Prostate gland (tissue), 2 donors: ENCODE measurements at regions not wholly inside any gene's neighbourhood (a gene's known extent, or its start where the extent isn't known, plus 50 kb on each side); places are given as distances from the start of the nearest gene placed in this dataset.

Experiments used
- DNase-seq: peaks from one replicate; pipeline ENCODE4 v3.0.0-alpha.2; 2019; ENCODE audit warnings: low spot score
- H3K27ac ChIP-seq, 2 donors: fragments of 200-600 bp; sonication (generic); 2 replicates each; pipeline ENCODE4 v1.5.1; 2017 to 2019
- H3K27me3 ChIP-seq: fragments of 200-600 bp; sonication (generic); replicated peaks from 2 replicates; pipeline ENCODE4 v1.5.1; 2019; ENCODE audit not compliant: insufficient read depth
- H3K36me3 ChIP-seq, 2 donors: fragments of 200-600 bp; sonication (generic); 1 replicate in 1 of 2; 2 replicates in 1 of 2; pipeline versions ENCODE4 v1.5.1 to v1.8.1; 2017 to 2019
- H3K4me1 ChIP-seq: fragments of 200-600 bp; sonication (generic); replicated peaks from 2 replicates; pipeline ENCODE4 v1.5.1; 2019
- H3K4me3 ChIP-seq, 2 donors: fragments of 200-600 bp; sonication (generic); 2 replicates each; pipeline ENCODE4 v1.5.1; 2017 to 2019
- H3K9me3 ChIP-seq: fragments of 200-600 bp; sonication (generic); 2 replicates; pipeline ENCODE4 v1.5.1; 2017
- POLR2A ChIP-seq: fragments of 450-650 bp; IDR thresholded peaks from one replicate; pipeline ENCODE4 v1.6.1; 2016; ENCODE audit warnings: antibody characterized with exemption, mild to moderate bottlenecking
- POLR2AphosphoS5 ChIP-seq: sonication (generic); formaldehyde crosslinking; IDR thresholded peaks from one replicate; pipeline ENCODE4 v1.6.1; 2017; ENCODE audit warnings: antibody characterized with exemption
- WGBS: methylation state at CpG from one replicate; pipeline ENCODE4 v1.1.5; 2018; 5-methylcytosine and 5-hydroxymethylcytosine counted together
- intact Hi-C: fragments of 100-400 bp; cut with DNase I; formaldehyde crosslinking; loops from one replicate; pipeline ENCODE4 v1.14.2; 2022
- TF ChIP-seq, protein P1 (sequence below), 4 experiments: fragments of 200-600 bp in 2 of 4; fragments of 450-650 bp in 2 of 4; sonication (generic) in 2 of 4; IDR thresholded peaks; 1 replicate in 3 of 4; 2 replicates in 1 of 4; pipeline ENCODE4 v1.5.1; 2016 to 2019; ENCODE audit warnings: antibody characterized with exemption in 4 of 4, mild to moderate bottlenecking in 2 of 4, moderate library complexity in 2 of 4

DNA sequence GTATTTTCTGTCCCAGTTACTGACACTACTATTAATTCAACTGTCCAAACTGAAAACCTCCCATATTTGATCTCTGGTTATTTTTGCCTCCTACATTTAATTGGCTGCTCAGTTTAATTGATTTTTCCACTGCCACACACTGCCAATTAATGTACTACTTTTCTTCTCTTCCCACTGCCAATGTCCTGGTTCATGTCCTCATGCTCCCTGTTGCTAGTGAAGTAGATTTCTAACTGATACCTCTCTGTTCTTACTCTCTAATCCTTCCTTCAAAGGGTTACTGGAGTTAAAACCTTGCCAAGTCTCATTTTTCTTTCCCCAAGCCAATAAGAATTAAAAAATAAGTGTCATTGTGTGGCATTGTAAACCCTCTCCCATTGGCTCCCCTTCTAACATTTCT is 440.6 kb upstream of the JAG1 start:
- TF ChIP-seq POLR2AphosphoS5 (no peak), POLR2A (no peak)
- TF ChIP-seq, protein P1, sequence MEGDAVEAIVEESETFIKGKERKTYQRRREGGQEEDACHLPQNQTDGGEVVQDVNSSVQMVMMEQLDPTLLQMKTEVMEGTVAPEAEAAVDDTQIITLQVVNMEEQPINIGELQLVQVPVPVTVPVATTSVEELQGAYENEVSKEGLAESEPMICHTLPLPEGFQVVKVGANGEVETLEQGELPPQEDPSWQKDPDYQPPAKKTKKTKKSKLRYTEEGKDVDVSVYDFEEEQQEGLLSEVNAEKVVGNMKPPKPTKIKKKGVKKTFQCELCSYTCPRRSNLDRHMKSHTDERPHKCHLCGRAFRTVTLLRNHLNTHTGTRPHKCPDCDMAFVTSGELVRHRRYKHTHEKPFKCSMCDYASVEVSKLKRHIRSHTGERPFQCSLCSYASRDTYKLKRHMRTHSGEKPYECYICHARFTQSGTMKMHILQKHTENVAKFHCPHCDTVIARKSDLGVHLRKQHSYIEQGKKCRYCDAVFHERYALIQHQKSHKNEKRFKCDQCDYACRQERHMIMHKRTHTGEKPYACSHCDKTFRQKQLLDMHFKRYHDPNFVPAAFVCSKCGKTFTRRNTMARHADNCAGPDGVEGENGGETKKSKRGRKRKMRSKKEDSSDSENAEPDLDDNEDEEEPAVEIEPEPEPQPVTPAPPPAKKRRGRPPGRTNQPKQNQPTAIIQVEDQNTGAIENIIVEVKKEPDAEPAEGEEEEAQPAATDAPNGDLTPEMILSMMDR (IDR thresholded peaks at IDR 0.05), result no peak
- no peak overlapping the region for H3K4me3 ChIP-seq
- no peaks in the 10 kb centered on the region for H3K27me3 ChIP-seq
- H3K36me3 ChIP-seq, result no peaks in the 10 kb centered on the region
- H3K27ac ChIP-seq, result no peak overlapping the region
- H3K4me1 ChIP-seq, result no peaks in the 10 kb centered on the region
- intact Hi-C loops, result no loop called here
- DNase-seq, result no peak
- no peaks in the 10 kb centered on the region for H3K9me3 ChIP-seq

DNA sequence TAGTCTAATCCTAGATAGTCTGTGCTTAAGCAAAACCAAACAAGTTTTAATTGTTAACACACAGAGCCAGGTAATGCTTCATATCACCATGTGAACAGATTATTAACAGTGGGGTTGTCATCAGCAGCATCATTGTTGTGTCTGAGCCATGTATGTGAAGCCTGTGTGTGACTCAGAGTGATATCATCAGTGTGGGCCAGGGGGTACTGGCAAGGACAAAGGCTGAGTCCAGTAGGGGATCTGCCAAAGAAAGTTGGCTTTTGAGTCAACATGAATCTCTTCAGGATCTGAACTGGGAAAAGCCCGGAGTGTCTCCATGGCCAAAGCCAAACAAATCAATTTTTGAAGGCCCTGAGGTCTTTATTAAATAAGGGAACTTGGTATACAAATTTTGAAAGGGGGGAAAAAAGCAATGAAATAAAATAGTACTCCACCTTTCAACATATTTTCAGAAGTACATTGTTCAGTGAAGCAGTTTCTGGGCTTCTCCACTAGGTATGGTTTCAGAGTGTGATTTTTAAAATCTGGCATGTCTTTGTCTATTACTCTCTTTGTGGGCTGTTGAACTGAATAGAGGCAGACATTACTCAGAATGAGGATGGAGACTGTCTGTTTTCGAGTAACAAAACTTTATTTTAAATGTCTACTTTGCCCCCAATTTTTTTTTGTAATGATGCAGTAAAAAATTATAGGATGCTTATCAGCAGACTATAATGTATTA is 444.2 kb upstream of the JAG1 start:
- H3K36me3 ChIP-seq, result no peaks in the 10 kb centered on the region
- no peak overlapping the region for H3K27ac ChIP-seq
- H3K27me3 ChIP-seq, result no peaks in the 10 kb centered on the region
- H3K9me3 ChIP-seq, result no peaks in the 10 kb centered on the region
- H3K4me1 ChIP-seq, result no peaks in the 10 kb centered on the region
- TF ChIP-seq POLR2AphosphoS5, result no peak
- no peak for TF ChIP-seq POLR2A
- TF ChIP-seq, protein P1 (IDR thresholded peaks at IDR 0.05), result no peak
- intact Hi-C loops, result no loop called here
- 79% methylated on average over 2 of the region's 2 CpGs for WGBS
- no peak for DNase-seq
- no peak overlapping the region for H3K4me3 ChIP-seq

DNA sequence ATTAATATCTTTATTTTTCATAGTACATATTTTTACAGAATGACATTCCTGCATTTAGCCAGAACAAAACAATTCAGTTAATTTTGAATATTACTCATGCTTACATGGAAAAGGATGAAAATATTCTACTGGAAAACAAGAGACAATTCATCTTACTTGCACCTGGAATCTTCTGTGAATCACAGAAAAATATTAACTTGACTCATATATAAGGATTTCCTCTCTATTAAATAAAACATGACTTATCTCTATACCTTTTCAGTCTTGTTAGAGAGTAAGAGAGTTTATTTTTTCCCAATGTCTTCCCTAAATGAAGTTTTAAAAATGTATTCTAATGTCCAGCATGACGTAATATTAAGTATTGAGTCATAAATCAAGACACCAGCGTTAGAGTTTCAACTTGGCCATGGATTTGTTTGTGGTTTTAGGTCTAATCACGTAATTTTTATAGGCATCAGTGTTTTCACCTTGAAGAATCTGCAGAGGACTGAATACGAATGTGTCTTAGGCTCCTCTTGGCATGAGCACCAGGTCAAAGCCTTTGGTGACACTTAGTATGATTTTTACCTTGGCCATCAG is 445.1 kb upstream of the JAG1 start:
- no peak for DNase-seq

DNA sequence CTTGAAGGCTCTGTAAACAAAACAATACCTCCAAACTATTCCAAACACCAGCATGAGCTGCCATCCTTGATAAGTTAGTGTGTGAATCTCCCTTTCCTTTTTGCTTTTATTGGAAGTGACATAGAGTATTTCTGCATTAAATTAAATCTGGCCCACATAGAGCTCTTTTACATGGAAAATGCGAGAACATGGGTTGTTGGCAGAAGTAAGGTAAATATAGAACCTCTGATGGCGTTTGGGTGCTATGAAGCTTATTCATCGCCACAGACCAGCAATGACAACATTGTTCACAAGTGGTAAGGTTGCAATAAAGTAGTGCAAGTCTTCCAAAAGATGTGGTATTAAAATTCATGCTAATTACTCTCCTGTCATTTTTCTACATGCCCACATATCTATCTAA is 445.8 kb upstream of the JAG1 start:
- H3K4me3 ChIP-seq, result no peak overlapping the region
- H3K27ac ChIP-seq, result no peak overlapping the region
- 86% methylated on average over 3 of the region's 3 CpGs for WGBS
- H3K27me3 ChIP-seq, result no peaks in the 10 kb centered on the region
- H3K4me1 ChIP-seq, result no peaks in the 10 kb centered on the region
- TF ChIP-seq POLR2A (no peak), POLR2AphosphoS5 (no peak)
- TF ChIP-seq, protein P1 (IDR thresholded peaks at IDR 0.05), result no peak
- no peaks in the 10 kb centered on the region for H3K9me3 ChIP-seq
- intact Hi-C loops, result no loop called here
- no peaks in the 10 kb centered on the region for H3K36me3 ChIP-seq
- DNase-seq, result no peak

More for the DNA sequence above, 445.1 kb upstream of the JAG1 start:
- Histone ChIP-seq H3K4me1 (no peaks in the 10 kb centered on the region), H3K4me3 (no peak overlapping the region), H3K9me3 (no peaks in the 10 kb centered on the region), H3K36me3 (no peaks in the 10 kb centered on the region), H3K27ac (no peak overlapping the region), H3K27me3 (no peaks in the 10 kb centered on the region)
- WGBS, result 64% methylated on average over 4 of the region's 4 CpGs
- no peak for TF ChIP-seq POLR2A
- TF ChIP-seq, protein P1 (IDR thresholded peaks at IDR 0.05), result no peak
- TF ChIP-seq POLR2AphosphoS5, result no peak
- intact Hi-C loops, result no loop called here

DNA sequence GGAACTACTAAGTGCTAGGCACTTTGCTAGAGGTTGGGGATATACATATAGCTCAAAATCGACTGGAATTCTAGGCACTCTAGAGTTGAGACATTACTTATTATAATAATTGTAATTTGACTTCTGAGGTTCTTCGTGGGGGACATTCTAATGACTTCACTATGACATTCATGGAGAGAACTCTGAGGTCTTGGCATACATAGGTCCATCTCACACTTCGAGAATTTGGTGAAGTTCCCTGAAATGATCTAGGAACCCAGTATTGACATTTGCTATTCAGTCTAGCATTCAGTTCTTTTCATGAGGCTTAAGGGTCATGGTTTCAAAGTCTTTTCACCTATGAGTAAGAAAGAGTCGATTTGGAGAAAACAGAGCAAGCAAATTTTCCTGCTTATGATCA is 446.6 kb upstream of the JAG1 start:
- no peak for DNase-seq
- no peaks in the 10 kb centered on the region for H3K27me3 ChIP-seq

More for the DNA sequence above, 446.6 kb upstream of the JAG1 start:
- no peak overlapping the region for H3K27ac ChIP-seq
- no peak overlapping the region for H3K4me3 ChIP-seq
- H3K36me3 ChIP-seq, result no peaks in the 10 kb centered on the region
- TF ChIP-seq, protein P1 (IDR thresholded peaks at IDR 0.05), result no peak
- no peak for TF ChIP-seq POLR2A
- intact Hi-C loops, result no loop called here
- no peaks in the 10 kb centered on the region for H3K4me1 ChIP-seq
- 83% methylated on average over 4 of the region's 4 CpGs for WGBS
- H3K9me3 ChIP-seq, result no peaks in the 10 kb centered on the region
